ENCODE measurements at regions not wholly inside any gene's neighbourhood (a gene's known extent, or its start where the extent isn't known, plus 50 kb on each side); places are given as distances from the start of the nearest gene placed in this dataset.
A peak's percentile ranks its signal among the peaks of the same experiment; 100 is the strongest.

DNA sequence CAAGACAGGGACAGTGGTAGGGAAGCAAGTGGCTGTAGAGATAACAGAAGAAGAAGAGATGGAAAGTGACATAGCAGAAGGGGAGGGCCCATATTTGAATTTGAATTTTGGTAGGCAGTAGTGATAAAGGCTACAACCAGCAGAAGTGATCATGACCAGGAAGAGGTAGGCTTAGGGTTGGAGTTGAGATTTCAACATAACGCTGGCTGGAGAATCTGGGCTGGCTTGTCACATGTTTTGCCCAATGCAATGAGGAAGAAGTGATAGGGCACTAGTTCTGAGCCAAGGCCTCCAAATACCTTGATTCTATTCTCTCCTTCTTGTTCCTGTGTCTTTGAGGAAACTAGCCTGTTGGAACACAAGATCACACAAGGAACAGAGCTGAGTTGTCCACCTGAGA lies 69.4 kb downstream of the SCG2 start:
- Mint-ChIP-seq H3K4me3 (ENCODE audit: unreplicated experiment) (no peak overlapping the region), H3K27me3 (ENCODE audit: low read depth, unreplicated experiment) (no peaks in the 10 kb centered on the region), H3K4me1 (ENCODE audit: low read depth, unreplicated experiment) (peaks cover 38% of the 10 kb centered on the region), H3K27ac (ENCODE audit: unreplicated experiment) (no peak overlapping the region), H3K36me3 (ENCODE audit: low read depth, unreplicated experiment) (no peaks in the 10 kb centered on the region), H3K9me3 (ENCODE audit: unreplicated experiment) (no peaks in the 10 kb centered on the region)
- H3K4me1 ChIP-seq (ENCODE audit: insufficient read depth, low read length), result peaks cover 10% of the 10 kb centered on the region
- H3K9me3 ChIP-seq (ENCODE audit: insufficient read depth, low read depth, low read length), result no peaks in the 10 kb centered on the region
- H3K9ac ChIP-seq (ENCODE audit: low read length), result no peak overlapping the region
- H3K4me3 ChIP-seq (ENCODE audit: insufficient read depth, low read depth, low read length), result no peak overlapping the region
- FAIRE-seq (no peak), DNase-seq (ENCODE audit: low read depth) (no peak)
- no peaks in the 10 kb centered on the region for H3K27me3 ChIP-seq (ENCODE audit: insufficient read depth, low read length)
- H2AFZ ChIP-seq (ENCODE audit: low read depth, low read length), result no peak overlapping the region
- no peaks in the 10 kb centered on the region for H3K79me2 ChIP-seq (ENCODE audit: insufficient read depth, low read length)
- H4K20me1 ChIP-seq (ENCODE audit: insufficient read depth, low read length), result no peaks in the 10 kb centered on the region
- TF ChIP-seq, protein P1, sequence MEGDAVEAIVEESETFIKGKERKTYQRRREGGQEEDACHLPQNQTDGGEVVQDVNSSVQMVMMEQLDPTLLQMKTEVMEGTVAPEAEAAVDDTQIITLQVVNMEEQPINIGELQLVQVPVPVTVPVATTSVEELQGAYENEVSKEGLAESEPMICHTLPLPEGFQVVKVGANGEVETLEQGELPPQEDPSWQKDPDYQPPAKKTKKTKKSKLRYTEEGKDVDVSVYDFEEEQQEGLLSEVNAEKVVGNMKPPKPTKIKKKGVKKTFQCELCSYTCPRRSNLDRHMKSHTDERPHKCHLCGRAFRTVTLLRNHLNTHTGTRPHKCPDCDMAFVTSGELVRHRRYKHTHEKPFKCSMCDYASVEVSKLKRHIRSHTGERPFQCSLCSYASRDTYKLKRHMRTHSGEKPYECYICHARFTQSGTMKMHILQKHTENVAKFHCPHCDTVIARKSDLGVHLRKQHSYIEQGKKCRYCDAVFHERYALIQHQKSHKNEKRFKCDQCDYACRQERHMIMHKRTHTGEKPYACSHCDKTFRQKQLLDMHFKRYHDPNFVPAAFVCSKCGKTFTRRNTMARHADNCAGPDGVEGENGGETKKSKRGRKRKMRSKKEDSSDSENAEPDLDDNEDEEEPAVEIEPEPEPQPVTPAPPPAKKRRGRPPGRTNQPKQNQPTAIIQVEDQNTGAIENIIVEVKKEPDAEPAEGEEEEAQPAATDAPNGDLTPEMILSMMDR (IDR thresholded peaks at IDR 0.05; ENCODE audit: insufficient read depth, low read depth, low read length), result no peak
- TF ChIP-seq EZH2 (IDR thresholded peaks at IDR 0.05; ENCODE audit: insufficient read depth, low read length), result no peak
- no peak overlapping the region for H3K27ac ChIP-seq (ENCODE audit: low read depth, low read length)
- H3K4me2 ChIP-seq (ENCODE audit: low read length), result no peak overlapping the region
- no peaks in the 10 kb centered on the region for H3K36me3 ChIP-seq (ENCODE audit: insufficient read depth, low read length)

DNA sequence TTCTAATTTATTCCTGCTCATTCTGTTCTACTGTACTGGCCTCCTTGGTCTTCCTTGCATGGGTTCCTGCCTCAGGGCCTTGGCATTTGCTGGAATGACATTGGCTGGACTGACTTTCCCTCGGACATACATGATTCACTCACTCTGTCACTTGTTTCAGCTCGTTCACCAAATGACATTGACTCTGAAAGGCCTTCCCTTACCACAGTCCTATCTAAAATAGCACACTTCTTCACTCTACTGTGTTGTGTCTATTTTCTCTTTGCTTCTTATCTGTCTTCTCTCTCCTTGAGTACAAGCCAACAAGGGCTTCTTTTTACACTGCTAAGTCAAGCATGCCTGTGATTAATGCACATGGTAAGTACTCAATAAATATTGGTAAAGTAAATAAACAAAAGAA lies 65.6 kb downstream of the SCG2 start:
- Histone ChIP-seq H3K4me2 (ENCODE audit: low read length) (no peak overlapping the region), H3K36me3 (ENCODE audit: insufficient read depth, low read length) (no peaks in the 10 kb centered on the region), H3K27me3 (ENCODE audit: insufficient read depth, low read length) (no peaks in the 10 kb centered on the region), H3K4me3 (ENCODE audit: insufficient read depth, low read depth, low read length) (no peak overlapping the region), H3K9ac (ENCODE audit: low read length) (no peak overlapping the region), H3K4me1 (ENCODE audit: insufficient read depth, low read length) (peaks cover 13% of the 10 kb centered on the region), H4K20me1 (ENCODE audit: insufficient read depth, low read length) (no peaks in the 10 kb centered on the region), H3K27ac (ENCODE audit: low read depth, low read length) (no peak overlapping the region), H3K9me3 (ENCODE audit: insufficient read depth, low read depth, low read length) (no peaks in the 10 kb centered on the region), H3K79me2 (ENCODE audit: insufficient read depth, low read length) (no peaks in the 10 kb centered on the region), H2AFZ (ENCODE audit: low read depth, low read length) (no peak overlapping the region)
- TF ChIP-seq, protein P1 (IDR thresholded peaks at IDR 0.05; ENCODE audit: insufficient read depth, low read depth, low read length), result no peak
- no peak for TF ChIP-seq EZH2 (IDR thresholded peaks at IDR 0.05; ENCODE audit: insufficient read depth, low read length)
- Mint-ChIP-seq H3K9me3 (ENCODE audit: unreplicated experiment) (peaks cover 2% of the 10 kb centered on the region), H3K36me3 (ENCODE audit: low read depth, unreplicated experiment) (no peaks in the 10 kb centered on the region), H3K4me3 (ENCODE audit: unreplicated experiment) (no peak overlapping the region), H3K4me1 (ENCODE audit: low read depth, unreplicated experiment) (peaks cover 38% of the 10 kb centered on the region), H3K27ac (ENCODE audit: unreplicated experiment) (no peak overlapping the region), H3K27me3 (ENCODE audit: low read depth, unreplicated experiment) (no peaks in the 10 kb centered on the region)
- DNase-seq (ENCODE audit: low read depth), result peak; percentile 72
- FAIRE-seq, result no peak

DNA sequence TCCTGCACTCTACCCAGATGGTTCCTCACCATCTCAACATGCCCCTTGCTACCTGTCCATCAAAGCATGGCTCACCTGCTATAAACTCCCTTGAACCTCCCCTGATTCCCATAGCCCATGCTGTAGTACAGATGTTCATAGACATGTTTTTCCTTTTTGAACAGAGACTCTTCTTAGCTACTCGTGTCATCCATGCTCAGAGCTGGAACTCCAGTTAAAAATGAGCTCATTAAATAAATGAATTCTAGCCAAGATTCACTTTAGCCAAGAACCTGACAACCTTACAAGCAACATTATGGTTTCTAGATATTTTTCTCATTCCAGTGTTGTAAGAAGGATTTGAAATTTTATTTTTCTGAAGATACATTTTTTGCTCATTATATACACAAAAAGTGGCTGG lies 65.0 kb downstream of the SCG2 start:
- Histone ChIP-seq H3K4me1 (ENCODE audit: insufficient read depth, low read length) (peaks cover 13% of the 10 kb centered on the region), H3K36me3 (ENCODE audit: insufficient read depth, low read length) (no peaks in the 10 kb centered on the region), H4K20me1 (ENCODE audit: insufficient read depth, low read length) (no peaks in the 10 kb centered on the region), H3K27me3 (ENCODE audit: insufficient read depth, low read length) (no peaks in the 10 kb centered on the region), H3K4me3 (ENCODE audit: insufficient read depth, low read depth, low read length) (no peak overlapping the region), H3K9me3 (ENCODE audit: insufficient read depth, low read depth, low read length) (no peaks in the 10 kb centered on the region), H2AFZ (ENCODE audit: low read depth, low read length) (no peak overlapping the region), H3K4me2 (ENCODE audit: low read length) (no peak overlapping the region), H3K9ac (ENCODE audit: low read length) (no peak overlapping the region), H3K79me2 (ENCODE audit: insufficient read depth, low read length) (no peaks in the 10 kb centered on the region), H3K27ac (ENCODE audit: low read depth, low read length) (no peak overlapping the region)
- DNase-seq (ENCODE audit: low read depth), result peak; percentile 61
- H3K36me3 Mint-ChIP-seq (ENCODE audit: low read depth, unreplicated experiment), result no peaks in the 10 kb centered on the region
- FAIRE-seq, result no peak
- no peak overlapping the region for H3K27ac Mint-ChIP-seq (ENCODE audit: unreplicated experiment)
- TF ChIP-seq, protein P1 (IDR thresholded peaks at IDR 0.05; ENCODE audit: insufficient read depth, low read depth, low read length), result no peak
- TF ChIP-seq EZH2 (IDR thresholded peaks at IDR 0.05; ENCODE audit: insufficient read depth, low read length), result no peak
- peaks cover 36% of the 10 kb centered on the region for H3K4me1 Mint-ChIP-seq (ENCODE audit: low read depth, unreplicated experiment)
- H3K4me3 Mint-ChIP-seq (ENCODE audit: unreplicated experiment), result no peak overlapping the region
- peaks cover 2% of the 10 kb centered on the region for H3K9me3 Mint-ChIP-seq (ENCODE audit: unreplicated experiment)
- H3K27me3 Mint-ChIP-seq (ENCODE audit: low read depth, unreplicated experiment), result no peaks in the 10 kb centered on the region
